Omental fat pad (tissue), 3 donors: ENCODE measurements at regions not wholly inside any gene's neighbourhood (a gene's known extent, or its start where the extent isn't known, plus 50 kb on each side); places are given as distances from the start of the nearest gene placed in this dataset.

Experiments used
- ATAC-seq: fragments of 150-250 bp; one replicate; pipeline ENCODE4 v1.9.1; 2016; ENCODE audit warnings: mild to moderate bottlenecking, moderate library complexity; ENCODE audit not compliant: low FRiP score
- DNase-seq: peaks from one replicate; pipeline ENCODE4 v3.0.0-alpha.2; 2019; ENCODE audit warnings: low spot score
- TF ChIP-seq, protein P1 (sequence below), 3 donors: fragments of 450-650 bp; IDR thresholded peaks; one replicate each; pipeline ENCODE4 v1.5.1; 2016 to 2017; ENCODE audit warnings: antibody characterized with exemption in 3 of 3, mild to moderate bottlenecking in 3 of 3, moderate library complexity in 2 of 3

DNA sequence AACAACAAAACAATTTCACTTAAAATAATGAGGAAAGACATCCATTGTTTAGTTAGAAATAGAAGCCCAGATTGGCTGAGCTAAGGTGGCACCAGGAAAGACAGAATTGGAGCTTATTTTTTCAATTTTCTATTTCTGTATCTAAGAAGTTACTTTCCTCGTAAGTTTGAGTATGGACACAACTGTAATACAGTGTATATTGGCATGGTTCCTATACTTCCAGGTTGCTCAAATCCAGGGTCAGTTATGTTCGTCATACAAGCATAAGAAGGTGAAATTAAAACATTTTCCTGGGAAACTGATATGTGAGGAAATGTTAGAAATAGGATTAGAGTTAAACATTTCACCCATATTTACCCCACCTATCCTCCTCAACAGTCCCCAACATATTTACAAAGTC lies 170.4 kb upstream of the AGA start:
- TF ChIP-seq, protein P1, sequence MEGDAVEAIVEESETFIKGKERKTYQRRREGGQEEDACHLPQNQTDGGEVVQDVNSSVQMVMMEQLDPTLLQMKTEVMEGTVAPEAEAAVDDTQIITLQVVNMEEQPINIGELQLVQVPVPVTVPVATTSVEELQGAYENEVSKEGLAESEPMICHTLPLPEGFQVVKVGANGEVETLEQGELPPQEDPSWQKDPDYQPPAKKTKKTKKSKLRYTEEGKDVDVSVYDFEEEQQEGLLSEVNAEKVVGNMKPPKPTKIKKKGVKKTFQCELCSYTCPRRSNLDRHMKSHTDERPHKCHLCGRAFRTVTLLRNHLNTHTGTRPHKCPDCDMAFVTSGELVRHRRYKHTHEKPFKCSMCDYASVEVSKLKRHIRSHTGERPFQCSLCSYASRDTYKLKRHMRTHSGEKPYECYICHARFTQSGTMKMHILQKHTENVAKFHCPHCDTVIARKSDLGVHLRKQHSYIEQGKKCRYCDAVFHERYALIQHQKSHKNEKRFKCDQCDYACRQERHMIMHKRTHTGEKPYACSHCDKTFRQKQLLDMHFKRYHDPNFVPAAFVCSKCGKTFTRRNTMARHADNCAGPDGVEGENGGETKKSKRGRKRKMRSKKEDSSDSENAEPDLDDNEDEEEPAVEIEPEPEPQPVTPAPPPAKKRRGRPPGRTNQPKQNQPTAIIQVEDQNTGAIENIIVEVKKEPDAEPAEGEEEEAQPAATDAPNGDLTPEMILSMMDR (IDR thresholded peaks at IDR 0.05): no peak
- ATAC-seq: no peak
- DNase-seq: no peak

DNA sequence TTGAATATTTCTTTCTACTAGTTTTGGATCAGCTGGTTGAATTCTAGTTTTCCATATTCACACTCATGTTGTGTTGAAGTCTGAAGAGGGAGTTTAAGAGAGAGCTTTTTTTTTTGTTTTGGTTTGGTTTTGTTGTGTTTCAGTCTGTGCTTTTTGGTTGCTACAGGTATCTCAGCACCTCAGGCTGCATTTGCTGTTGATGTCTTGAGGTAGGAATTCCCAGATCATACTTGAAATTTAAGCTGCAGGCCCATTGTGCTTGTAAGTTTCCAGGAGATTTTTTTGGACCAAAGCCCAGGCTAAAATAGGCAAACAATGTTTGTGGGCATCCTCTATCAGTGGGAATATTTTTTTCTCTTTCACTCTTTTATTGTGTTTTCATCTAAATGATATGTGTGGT lies 190.2 kb upstream of the AGA start:
- no peak for ATAC-seq
- DNase-seq: no peak
- TF ChIP-seq, protein P1 (IDR thresholded peaks at IDR 0.05): no peak

DNA sequence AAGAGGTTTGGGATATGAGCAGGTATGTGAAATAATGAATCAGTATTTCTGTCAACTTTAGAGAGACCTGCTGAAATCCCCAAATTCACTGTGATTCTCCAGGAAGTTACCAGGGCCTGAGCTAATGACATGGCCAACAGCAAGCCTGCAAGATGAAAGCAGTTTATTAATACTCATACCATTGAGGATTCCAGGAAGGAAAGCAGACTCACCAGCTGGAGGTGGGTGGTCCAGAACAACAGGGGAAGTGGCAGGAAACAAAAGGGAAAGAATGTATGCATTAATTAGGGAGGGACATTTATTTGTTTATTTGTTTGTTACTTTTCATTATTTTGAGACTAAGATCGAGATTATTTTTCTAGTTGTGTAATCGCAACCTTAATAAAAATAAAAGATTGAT lies 196.6 kb upstream of the AGA start:
- no peak for ATAC-seq
- TF ChIP-seq, protein P1 (IDR thresholded peaks at IDR 0.05): no peak
- no peak for DNase-seq

DNA sequence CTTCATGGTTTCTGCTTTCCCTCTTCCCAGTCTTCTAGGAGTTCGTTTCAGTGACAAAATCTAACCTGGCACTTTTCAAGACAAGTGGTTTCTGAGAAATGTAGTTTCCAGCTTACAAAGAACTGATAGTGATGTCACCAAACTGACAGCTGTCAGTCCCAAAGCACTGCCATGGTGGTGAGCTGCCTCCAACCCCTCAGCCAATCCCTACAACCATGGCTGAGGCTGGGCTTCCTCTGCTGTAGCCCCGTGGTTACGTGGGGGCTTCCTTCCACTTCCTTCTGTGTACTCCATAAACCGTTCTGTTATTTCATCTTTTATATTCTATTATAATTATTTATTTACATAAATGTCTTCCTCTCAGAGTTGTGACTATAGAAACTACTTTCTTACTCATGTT lies 198.6 kb upstream of the AGA start:
- ATAC-seq (no peak), DNase-seq (no peak)
- TF ChIP-seq, protein P1 (IDR thresholded peaks at IDR 0.05): no peak

GRCh38 chr4:177660223-177660622 lies 218.0 kb upstream of the AGA start:
- TF ChIP-seq, protein P1 (IDR thresholded peaks at IDR 0.05): no peak
- DNase-seq (no peak), ATAC-seq (no peak)

- TF ChIP-seq, protein P1 (IDR thresholded peaks at IDR 0.05): no peak
- no peak for ATAC-seq
- DNase-seq: no peak
These were observed 225.4 kb upstream of the AGA start for GRCh38 chr4:177667687-177668086.

GRCh38 chr4:177671387-177671786 lies 229.2 kb upstream of the AGA start:
- DNase-seq: no peak
- TF ChIP-seq, protein P1 (IDR thresholded peaks at IDR 0.05): no peak

More at GRCh38 chr4:177671387-177671786, 229.2 kb upstream of the AGA start:
- ATAC-seq: no peak
